Stimulated activated CD4-positive, alpha-beta T cell treated with anti-CD3 and anti-CD28 coated beads, Interleukin-1b, Interleukin-23, amount 100 ng/mL, for 24 hours (primary cell): ENCODE measurements at regions not wholly inside any gene's neighbourhood (a gene's known extent, or its start where the extent isn't known, plus 50 kb on each side); places are given as distances from the start of the nearest gene placed in this dataset.
A peak's percentile ranks its signal among the peaks of the same experiment; 100 is the strongest.
"Not testable (repeated sequence)": the region's sequence is repeated elsewhere in the genome, so short reads cannot be mapped to it uniquely, and the experiment has no call there.

ENCODE experiments used
- DNase-seq, 4 experiments: peaks; one replicate each; pipeline ENCODE4 v3.0.0-alpha.2; 2020; ENCODE audit warnings: low read depth in 4 of 4, low spot score in 1 of 4

- DNase-seq, result no peak
These were observed 83.6 kb downstream of the PLEKHG1 start for GRCh38 chr6:150683320-150683719.

GRCh38 chr6:150684161-150684560 lies 84.5 kb downstream of the PLEKHG1 start:
- no peak for DNase-seq

GRCh38 chr6:150684714-150685459 lies 85.2 kb downstream of the PLEKHG1 start:
- no peak for DNase-seq

GRCh38 chr6:150685860-150686259 lies 86.2 kb downstream of the PLEKHG1 start:
- DNase-seq, result peak; percentile 7 to 39 (median 26)

GRCh38 chr6:150686566-150686965 lies 86.9 kb downstream of the PLEKHG1 start:
- no peak for DNase-seq

GRCh38 chr6:150687508-150687907 lies 87.8 kb downstream of the PLEKHG1 start:
- no peak for DNase-seq

- DNase-seq, result no peak
These were observed 90.4 kb downstream of the PLEKHG1 start for GRCh38 chr6:150689900-150690590.

- no peak for DNase-seq
These were observed 91.0 kb downstream of the PLEKHG1 start for GRCh38 chr6:150690681-150691080.

GRCh38 chr6:150691463-150691862 lies 91.8 kb downstream of the PLEKHG1 start:
- DNase-seq, result no peak

- no peak for DNase-seq
These were observed 92.9 kb downstream of the PLEKHG1 start for GRCh38 chr6:150692604-150693003.

- no peak for DNase-seq
These were observed 95.2 kb downstream of the PLEKHG1 start for GRCh38 chr6:150694889-150695288.

GRCh38 chr6:150695652-150696051 lies 96.0 kb downstream of the PLEKHG1 start:
- DNase-seq, result no peak

- no peak for DNase-seq
These were observed 96.5 kb downstream of the PLEKHG1 start for GRCh38 chr6:150696190-150696589.

- not testable (repeated sequence) for DNase-seq
These were observed 97.2 kb downstream of the PLEKHG1 start for GRCh38 chr6:150696918-150697317.

- no peak for DNase-seq
These were observed 97.8 kb downstream of the PLEKHG1 start for GRCh38 chr6:150697515-150697914.

- DNase-seq, result no peak
These were observed 98.7 kb downstream of the PLEKHG1 start for GRCh38 chr6:150698391-150698790.

GRCh38 chr6:150702675-150703074 lies 103.0 kb downstream of the PLEKHG1 start:
- no peak for DNase-seq

- no peak for DNase-seq
These were observed 104.9 kb downstream of the PLEKHG1 start for GRCh38 chr6:150704447-150705192.

- no peak for DNase-seq
These were observed 105.7 kb downstream of the PLEKHG1 start for GRCh38 chr6:150705392-150705791.

GRCh38 chr6:150710236-150710635 lies 110.6 kb downstream of the PLEKHG1 start:
- DNase-seq, result no peak

- DNase-seq, result no peak
These were observed 111.4 kb downstream of the PLEKHG1 start for GRCh38 chr6:150711061-150711460.
